Stomach (tissue), 4 donors: ENCODE measurements at regions not wholly inside any gene's neighbourhood (a gene's known extent, or its start where the extent isn't known, plus 50 kb on each side); places are given as distances from the start of the nearest gene placed in this dataset.

Source experiments
- EP300 ChIP-seq: sonication (generic); formaldehyde crosslinking; IDR thresholded peaks from one replicate; pipeline ENCODE4 v1.6.1; 2017; ENCODE audit warnings: antibody characterized with exemption
- POLR2A ChIP-seq, 4 donors: fragments of 450-650 bp; IDR thresholded peaks; one replicate each; pipeline ENCODE4 v1.6.1; 2016; ENCODE audit warnings: antibody characterized with exemption in 4 of 4, control low read depth in 2 of 4, mild to moderate bottlenecking in 1 of 4, moderate library complexity in 1 of 4
- POLR2AphosphoS5 ChIP-seq, 3 donors: sonication (generic); formaldehyde crosslinking; IDR thresholded peaks; one replicate each; pipeline ENCODE4 v1.6.1; 2016; ENCODE audit warnings: antibody characterized with exemption in 3 of 3
- TF ChIP-seq, protein P1 (sequence below), 7 experiments: fragments of 450-650 bp in 4 of 7; fragments of 200-600 bp in 3 of 7; sonication (generic) in 3 of 7; IDR thresholded peaks; one replicate each; pipeline ENCODE4 v1.5.1; 2016 to 2019; ENCODE audit warnings: antibody characterized with exemption in 7 of 7, control low read depth in 2 of 7, mild to moderate bottlenecking in 1 of 7

DNA sequence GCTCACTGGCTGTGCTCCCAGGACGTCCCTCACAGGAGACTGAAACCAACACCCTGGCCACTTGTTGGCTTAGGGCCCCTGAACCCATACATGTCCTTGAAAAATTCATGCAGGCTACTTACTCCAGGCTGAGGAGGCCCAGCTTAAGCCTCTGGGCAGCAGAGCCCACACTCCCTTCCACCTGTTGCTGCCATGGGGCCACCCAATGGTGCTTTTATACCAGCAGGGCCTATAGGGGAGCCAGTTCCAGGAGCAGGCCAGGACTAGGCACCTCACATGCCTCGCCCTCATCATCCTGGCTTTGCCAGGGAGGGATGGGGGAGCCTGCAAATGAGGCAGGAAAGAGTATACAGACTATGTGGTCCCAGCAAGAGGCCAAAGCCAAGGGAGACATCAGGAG lies 181.7 kb upstream of the NECTIN1 start:
- TF ChIP-seq, protein P1, sequence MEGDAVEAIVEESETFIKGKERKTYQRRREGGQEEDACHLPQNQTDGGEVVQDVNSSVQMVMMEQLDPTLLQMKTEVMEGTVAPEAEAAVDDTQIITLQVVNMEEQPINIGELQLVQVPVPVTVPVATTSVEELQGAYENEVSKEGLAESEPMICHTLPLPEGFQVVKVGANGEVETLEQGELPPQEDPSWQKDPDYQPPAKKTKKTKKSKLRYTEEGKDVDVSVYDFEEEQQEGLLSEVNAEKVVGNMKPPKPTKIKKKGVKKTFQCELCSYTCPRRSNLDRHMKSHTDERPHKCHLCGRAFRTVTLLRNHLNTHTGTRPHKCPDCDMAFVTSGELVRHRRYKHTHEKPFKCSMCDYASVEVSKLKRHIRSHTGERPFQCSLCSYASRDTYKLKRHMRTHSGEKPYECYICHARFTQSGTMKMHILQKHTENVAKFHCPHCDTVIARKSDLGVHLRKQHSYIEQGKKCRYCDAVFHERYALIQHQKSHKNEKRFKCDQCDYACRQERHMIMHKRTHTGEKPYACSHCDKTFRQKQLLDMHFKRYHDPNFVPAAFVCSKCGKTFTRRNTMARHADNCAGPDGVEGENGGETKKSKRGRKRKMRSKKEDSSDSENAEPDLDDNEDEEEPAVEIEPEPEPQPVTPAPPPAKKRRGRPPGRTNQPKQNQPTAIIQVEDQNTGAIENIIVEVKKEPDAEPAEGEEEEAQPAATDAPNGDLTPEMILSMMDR (IDR thresholded peaks at IDR 0.05): no peak
- TF ChIP-seq POLR2A (IDR thresholded peaks at IDR 0.05) (no peak), POLR2AphosphoS5 (IDR thresholded peaks at IDR 0.05) (no peak), EP300 (no peak)
